Adrenal gland (tissue), 9 donors: ENCODE measurements at regions not wholly inside any gene's neighbourhood (a gene's known extent, or its start where the extent isn't known, plus 50 kb on each side); places are given as distances from the start of the nearest gene placed in this dataset.
"Not testable (repeated sequence)": the region's sequence is repeated elsewhere in the genome, so short reads cannot be mapped to it uniquely, and the experiment has no call there.

Experiments used
- DNase-seq, 7 donors: peaks; one replicate each; pipeline ENCODE4 v3.0.0-alpha.2; 2019 to 2020
- H3K27ac ChIP-seq, 5 donors: fragments of 200-600 bp; sonication (generic) in 4 of 5; 1 replicate in 3 of 5; 2 replicates in 2 of 5; pipeline versions ENCODE4 v1.5.1 to v1.8.0; 2016 to 2020; ENCODE audit warnings: mild to moderate bottlenecking in 1 of 5
- H3K27me3 ChIP-seq: fragments of 200-600 bp; 2 replicates; pipeline ENCODE4 v1.8.0; 2021
- H3K36me3 ChIP-seq, 2 donors: fragments of 200-600 bp; replicated peaks in 1 of 2; 1 replicate in 1 of 2; 2 replicates in 1 of 2; pipeline versions ENCODE4 v1.5.1 to v1.8.0; 2018 to 2022
- H3K4me1 ChIP-seq, 2 donors: fragments of 200-600 bp; replicated peaks in 1 of 2; 1 replicate in 1 of 2; 2 replicates in 1 of 2; pipeline versions ENCODE4 v1.5.1 to v1.8.0; 2018 to 2021
- H3K4me3 ChIP-seq, 4 donors: fragments of 200-600 bp; sonication (generic) in 3 of 4; one replicate each; pipeline ENCODE4 v1.5.1; 2016 to 2018
- H3K9me3 ChIP-seq, 3 donors: fragments of 200-600 bp; sonication (generic) in 1 of 3; replicated peaks in 1 of 3; 1 replicate in 2 of 3; 2 replicates in 1 of 3; pipeline versions ENCODE4 v1.5.1 to v1.8.0; 2016 to 2021
- CTCF ChIP-seq, 6 experiments: fragments of 450-650 bp in 4 of 6; fragments of 200-600 bp in 2 of 6; sonication (generic) in 1 of 6; IDR thresholded peaks; 1 replicate in 5 of 6; 2 replicates in 1 of 6; pipeline versions ENCODE4 v1.5.1 to v1.8.0; 2016 to 2021; ENCODE audit warnings: antibody characterized with exemption in 6 of 6, mild to moderate bottlenecking in 2 of 6, moderate library complexity in 1 of 6
- POLR2A ChIP-seq, 2 donors: fragments of 450-650 bp; IDR thresholded peaks; one replicate each; pipeline ENCODE4 v1.6.1; 2017; ENCODE audit warnings: antibody characterized with exemption in 2 of 2, mild to moderate bottlenecking in 2 of 2, moderate library complexity in 1 of 2
- WGBS, 4 donors: extraction: QIAGEN DNeasy Blood & Tissue Kit in 2 of 4; methylation state at CpG; one replicate each; pipeline versions ENCODE4 v1.1.5 to v1.1.7; 2013 to 2017; 5-methylcytosine and 5-hydroxymethylcytosine counted together
- intact Hi-C, 2 donors: fragments of 100-400 bp; cut with DNase I; formaldehyde crosslinking; loops; one replicate each; pipeline versions ENCODE4 v1.14.1 to v1.15.0; 2022 to 2023
- donor health status: healthy with polysubstance abuse.
- donor health status: Bipolar disorder and iron deficiency.
- donor health status: DM: yes; HTN: yes; CAD: no.
- donor health status: DM: no; HTN: no; CAD: no.
- donor health status: DM: no; HTN: no; CAD: no.

- H3K4me1 ChIP-seq: no peaks in the 10 kb centered on the region
- H3K27ac ChIP-seq: no peak overlapping the region
- H3K9me3 ChIP-seq: no peaks in the 10 kb centered on the region
- TF ChIP-seq CTCF (IDR thresholded peaks at IDR 0.05) (no peak), POLR2A (IDR thresholded peaks at IDR 0.05) (no peak)
- 69 to 81% (median 75%) methylated on average over 6 of the region's 6 CpGs for WGBS, 4 donors
- no peaks in the 10 kb centered on the region for H3K36me3 ChIP-seq
- DNase-seq: no peak
- H3K27me3 ChIP-seq: no peaks in the 10 kb centered on the region
- intact Hi-C loops: no loop called here
- H3K4me3 ChIP-seq: no peak overlapping the region
Observed at GRCh38 chr5:97499605-97500004, 316.6 kb upstream of the RIOK2 start.

DNA sequence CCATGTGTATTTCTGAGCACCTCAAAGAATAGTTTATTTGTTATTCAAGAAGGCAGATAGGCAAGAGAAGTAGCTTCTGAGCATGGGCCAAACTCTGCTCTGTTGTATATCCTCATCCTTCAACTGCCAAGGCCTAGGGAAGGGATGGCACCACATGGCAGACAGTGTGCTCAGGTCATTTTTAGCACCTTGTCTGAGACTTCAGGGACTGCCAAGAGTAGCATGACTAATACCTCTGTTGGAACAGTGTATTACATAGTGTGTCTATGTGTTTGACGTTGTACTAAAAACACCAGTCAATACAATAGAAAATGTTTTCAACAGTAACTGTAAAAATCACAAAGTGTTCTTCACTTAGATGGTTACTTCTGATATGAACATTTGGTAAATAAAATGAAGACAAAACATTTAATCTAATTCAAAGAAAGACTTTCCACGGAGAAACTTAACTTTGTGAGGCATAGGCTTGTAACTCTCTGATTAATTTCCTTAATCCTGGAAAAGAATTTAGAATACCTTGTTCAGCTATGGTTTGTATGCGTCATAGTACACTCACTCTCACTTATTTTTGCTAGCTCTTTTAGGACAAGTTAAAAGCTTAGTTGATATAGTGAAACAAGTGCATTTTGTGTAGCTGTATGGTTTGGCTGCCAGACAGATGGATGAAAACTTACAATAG lies 318.4 kb upstream of the RIOK2 start:
- no peak for DNase-seq
- H3K36me3 ChIP-seq: no peaks in the 10 kb centered on the region
- intact Hi-C loops: no loop called here
- H3K4me3 ChIP-seq: no peak overlapping the region
- no peak overlapping the region for H3K27ac ChIP-seq
- TF ChIP-seq POLR2A (IDR thresholded peaks at IDR 0.05): no peak
- no peak for TF ChIP-seq CTCF (IDR thresholded peaks at IDR 0.05)
- 67 to 73% (median 70%) methylated on average over 3 of the region's 3 CpGs for WGBS, 4 donors
- H3K4me1 ChIP-seq: no peaks in the 10 kb centered on the region
- H3K9me3 ChIP-seq: no peaks in the 10 kb centered on the region
- H3K27me3 ChIP-seq: no peaks in the 10 kb centered on the region

DNA sequence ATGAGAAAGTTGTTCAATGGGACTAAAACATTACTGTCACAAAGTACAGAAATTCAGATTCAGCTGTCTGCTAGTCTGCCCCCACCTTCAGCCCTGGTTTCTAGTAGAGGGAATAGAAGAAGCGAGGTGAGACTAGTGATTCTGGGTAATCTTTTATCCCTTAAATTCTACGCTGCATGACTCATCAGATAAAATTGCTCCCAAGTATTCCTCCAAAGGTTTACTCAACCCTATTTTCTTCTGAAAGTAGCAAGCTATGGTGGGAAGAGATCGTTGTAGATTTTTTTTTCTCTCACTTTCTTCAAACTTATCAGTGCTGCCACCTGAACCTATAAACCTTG lies 318.9 kb upstream of the RIOK2 start:
- WGBS, 4 donors: 74 to 93% (median 79%) methylated on average over 3 of the region's 3 CpGs
- no peaks in the 10 kb centered on the region for H3K9me3 ChIP-seq
- DNase-seq: no peak
- no peak for TF ChIP-seq POLR2A (IDR thresholded peaks at IDR 0.05)
- TF ChIP-seq CTCF (IDR thresholded peaks at IDR 0.05): no peak
- intact Hi-C loops: no loop called here
- no peak overlapping the region for H3K27ac ChIP-seq
- H3K36me3 ChIP-seq: no peaks in the 10 kb centered on the region
- no peaks in the 10 kb centered on the region for H3K4me1 ChIP-seq
- no peaks in the 10 kb centered on the region for H3K27me3 ChIP-seq
- H3K4me3 ChIP-seq: no peak overlapping the region

DNA sequence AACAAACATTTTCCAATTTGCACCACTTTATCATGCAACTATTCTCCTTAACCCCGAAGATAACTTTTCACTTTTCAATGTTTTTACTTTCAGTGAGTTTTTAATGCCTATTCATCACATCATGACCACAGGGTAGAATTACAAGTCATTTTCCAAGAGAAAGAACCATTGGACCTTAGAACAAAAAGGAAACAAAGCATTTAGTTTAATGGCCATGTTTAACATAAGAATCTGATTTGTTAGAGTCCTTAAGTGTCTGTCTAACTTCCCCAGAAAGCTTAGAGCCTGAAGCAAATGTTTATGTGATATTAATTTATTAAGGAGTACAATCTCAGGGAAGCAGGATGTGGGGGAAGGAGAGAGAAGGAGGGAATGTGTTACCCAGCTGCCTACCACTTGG lies 325.8 kb upstream of the RIOK2 start:
- H3K9me3 ChIP-seq: no peaks in the 10 kb centered on the region
- intact Hi-C loops: no loop called here
- no peaks in the 10 kb centered on the region for H3K36me3 ChIP-seq
- TF ChIP-seq CTCF (IDR thresholded peaks at IDR 0.05): no peak
- no peak for TF ChIP-seq POLR2A (IDR thresholded peaks at IDR 0.05)
- WGBS, 4 donors: 60 to 86% (median 77%) methylated on average over 1 of the region's 1 CpG
- H3K4me1 ChIP-seq: no peaks in the 10 kb centered on the region
- no peak overlapping the region for H3K4me3 ChIP-seq
- H3K27ac ChIP-seq: no peak overlapping the region
- H3K27me3 ChIP-seq: no peaks in the 10 kb centered on the region
- DNase-seq: no peak

DNA sequence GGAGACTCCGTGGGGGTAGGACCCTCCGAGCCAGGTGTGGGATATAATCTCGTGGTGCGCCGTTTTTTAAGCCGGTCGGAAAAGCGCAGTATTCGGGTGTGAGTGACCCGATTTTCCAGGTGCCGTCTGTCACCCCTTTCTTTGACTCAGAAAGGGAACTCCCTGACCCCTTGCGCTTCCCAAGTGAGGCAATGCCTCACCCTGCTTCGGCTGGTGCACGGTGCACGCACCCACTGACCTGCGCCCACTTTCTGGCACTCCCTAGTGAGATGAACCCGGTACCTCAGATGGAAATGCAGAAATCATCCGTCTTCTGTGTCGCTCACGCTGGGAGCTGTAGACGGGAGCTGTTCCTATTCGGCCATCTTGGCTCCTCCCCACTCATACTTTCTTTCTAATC lies 336.5 kb upstream of the RIOK2 start:
- H3K27ac ChIP-seq, DNase-seq, H3K4me1 ChIP-seq, H3K9me3 ChIP-seq, H3K36me3 ChIP-seq, intact Hi-C loops, H3K4me3 ChIP-seq, H3K27me3 ChIP-seq: not testable (repeated sequence)
- WGBS, 4 donors: 81 to 93% (median 90%) methylated on average over 22 of the region's 22 CpGs

GRCh38 chr5:97523336-97523735 lies 340.3 kb upstream of the RIOK2 start:
- H3K4me3 ChIP-seq, intact Hi-C loops, H3K27ac ChIP-seq, H3K9me3 ChIP-seq, H3K4me1 ChIP-seq, H3K27me3 ChIP-seq, H3K36me3 ChIP-seq, DNase-seq: not testable (repeated sequence)
- 80 to 92% methylated on average over 2 of the region's 2 CpGs; no CpG with 5 or more reads in 2 of the 4 donors for whole genome bisulfite sequencing, 4 donors
